ENCODE measurements at regions not wholly inside any gene's neighbourhood (a gene's known extent, or its start where the extent isn't known, plus 50 kb on each side); places are given as distances from the start of the nearest gene placed in this dataset.

GRCh38 chr14:87000081-87000480 lies 992.9 kb downstream of the GALC start:
- H3K9me3 ChIP-seq (ENCODE audit: control insufficient read depth, insufficient read depth, low read length), result no peaks in the 10 kb centered on the region
- intact Hi-C loops (cut with micrococcal nuclease), result no loop called here
- Mint-ChIP-seq H3K27ac (no peak overlapping the region), H3K4me1 (no peaks in the 10 kb centered on the region), H3K36me3 (no peaks in the 10 kb centered on the region), H3K27me3 (ENCODE audit: low read depth in 2 of 2) (no peaks in the 10 kb centered on the region), H3K9me3 (peaks cover 4 to 9% of the 10 kb centered on the region in 2 donors), H3K4me3 (no peak overlapping the region)
- no peak overlapping the region for H3K27ac ChIP-seq (ENCODE audit: low read length)
- DNase-seq (no peak), ATAC-seq (no peak)
- H3K27me3 ChIP-seq (ENCODE audit: control insufficient read depth, insufficient read depth, low read length), result no peaks in the 10 kb centered on the region
- no peaks in the 10 kb centered on the region for H3K4me1 ChIP-seq (ENCODE audit: control insufficient read depth, insufficient read depth, low read length)
- no peaks in the 10 kb centered on the region for H3K36me3 ChIP-seq (ENCODE audit: control insufficient read depth, insufficient read depth, low read length)
- 82% methylated on average over 4 of the region's 4 CpGs for WGBS (ENCODE audit: insufficient coverage)
- TF ChIP-seq, protein P1, sequence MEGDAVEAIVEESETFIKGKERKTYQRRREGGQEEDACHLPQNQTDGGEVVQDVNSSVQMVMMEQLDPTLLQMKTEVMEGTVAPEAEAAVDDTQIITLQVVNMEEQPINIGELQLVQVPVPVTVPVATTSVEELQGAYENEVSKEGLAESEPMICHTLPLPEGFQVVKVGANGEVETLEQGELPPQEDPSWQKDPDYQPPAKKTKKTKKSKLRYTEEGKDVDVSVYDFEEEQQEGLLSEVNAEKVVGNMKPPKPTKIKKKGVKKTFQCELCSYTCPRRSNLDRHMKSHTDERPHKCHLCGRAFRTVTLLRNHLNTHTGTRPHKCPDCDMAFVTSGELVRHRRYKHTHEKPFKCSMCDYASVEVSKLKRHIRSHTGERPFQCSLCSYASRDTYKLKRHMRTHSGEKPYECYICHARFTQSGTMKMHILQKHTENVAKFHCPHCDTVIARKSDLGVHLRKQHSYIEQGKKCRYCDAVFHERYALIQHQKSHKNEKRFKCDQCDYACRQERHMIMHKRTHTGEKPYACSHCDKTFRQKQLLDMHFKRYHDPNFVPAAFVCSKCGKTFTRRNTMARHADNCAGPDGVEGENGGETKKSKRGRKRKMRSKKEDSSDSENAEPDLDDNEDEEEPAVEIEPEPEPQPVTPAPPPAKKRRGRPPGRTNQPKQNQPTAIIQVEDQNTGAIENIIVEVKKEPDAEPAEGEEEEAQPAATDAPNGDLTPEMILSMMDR (IDR thresholded peaks at IDR 0.05), result no peak
- no peak overlapping the region for H3K4me3 ChIP-seq (ENCODE audit: low read length)

- WGBS (ENCODE audit: insufficient coverage), result 95% methylated on average over 3 of the region's 3 CpGs
- no peaks in the 10 kb centered on the region for H3K9me3 ChIP-seq (ENCODE audit: control insufficient read depth, insufficient read depth, low read length)
- TF ChIP-seq, protein P1 (IDR thresholded peaks at IDR 0.05), result no peak
- ATAC-seq (no peak), DNase-seq (no peak)
- Mint-ChIP-seq H3K4me3 (no peak overlapping the region), H3K9me3 (peaks cover 5 to 7% of the 10 kb centered on the region in 2 donors), H3K27me3 (ENCODE audit: low read depth in 2 of 2) (no peaks in the 10 kb centered on the region), H3K36me3 (no peaks in the 10 kb centered on the region), H3K27ac (no peak overlapping the region), H3K4me1 (no peaks in the 10 kb centered on the region)
- intact Hi-C loops (cut with micrococcal nuclease), result no loop called here
- no peak overlapping the region for H3K27ac ChIP-seq (ENCODE audit: low read length)
- no peaks in the 10 kb centered on the region for H3K27me3 ChIP-seq (ENCODE audit: control insufficient read depth, insufficient read depth, low read length)
- H3K4me1 ChIP-seq (ENCODE audit: control insufficient read depth, insufficient read depth, low read length), result no peaks in the 10 kb centered on the region
- no peaks in the 10 kb centered on the region for H3K36me3 ChIP-seq (ENCODE audit: control insufficient read depth, insufficient read depth, low read length)
- no peak overlapping the region for H3K4me3 ChIP-seq (ENCODE audit: low read length)
These were observed 993.9 kb downstream of the GALC start for GRCh38 chr14:86999036-86999435.

DNA sequence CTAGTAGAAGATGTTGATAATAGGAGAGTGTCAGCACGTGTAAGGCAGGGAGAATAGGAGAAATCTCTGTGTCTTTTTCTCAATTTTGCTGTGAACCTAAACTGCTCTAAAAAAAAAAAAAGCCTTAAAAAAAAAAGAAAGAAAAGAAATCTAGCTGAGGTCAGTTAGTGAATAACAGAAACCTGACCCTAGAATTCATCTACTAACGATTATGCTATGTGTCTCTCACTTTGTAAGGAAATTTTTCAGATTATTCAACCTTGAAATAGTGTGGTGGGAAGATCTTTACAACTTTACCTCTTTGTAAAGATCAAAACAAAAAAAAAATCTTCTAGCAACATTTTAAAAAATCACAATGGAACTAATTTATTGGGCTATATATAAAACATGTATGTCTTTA lies 995.7 kb downstream of the GALC start:
- Histone ChIP-seq H3K9me3 (ENCODE audit: control insufficient read depth, insufficient read depth, low read length) (no peaks in the 10 kb centered on the region), H3K27ac (ENCODE audit: low read length) (no peak overlapping the region), H3K4me1 (ENCODE audit: control insufficient read depth, insufficient read depth, low read length) (no peaks in the 10 kb centered on the region), H3K36me3 (ENCODE audit: control insufficient read depth, insufficient read depth, low read length) (no peaks in the 10 kb centered on the region), H3K4me3 (ENCODE audit: low read length) (no peak overlapping the region), H3K27me3 (ENCODE audit: control insufficient read depth, insufficient read depth, low read length) (no peaks in the 10 kb centered on the region)
- Mint-ChIP-seq H3K9me3 (peaks cover 0 to 5% of the 10 kb centered on the region in 2 donors), H3K4me3 (no peak overlapping the region), H3K36me3 (no peaks in the 10 kb centered on the region), H3K4me1 (no peaks in the 10 kb centered on the region), H3K27me3 (ENCODE audit: low read depth in 2 of 2) (no peaks in the 10 kb centered on the region), H3K27ac (no peak overlapping the region)
- no peak for DNase-seq
- intact Hi-C loops (cut with micrococcal nuclease), result no loop called here
- no peak for ATAC-seq
- no CpG with 5 or more reads among the region's 2 CpGs for WGBS (ENCODE audit: insufficient coverage)
- TF ChIP-seq, protein P1 (IDR thresholded peaks at IDR 0.05), result no peak

GRCh38 chr14:86990396-86990795 lies 1002.6 kb downstream of the GALC start:
- no peak overlapping the region for H3K27ac Mint-ChIP-seq
- no peak overlapping the region for H3K4me3 Mint-ChIP-seq
- no peaks in the 10 kb centered on the region for H3K4me1 Mint-ChIP-seq
- H3K9me3 ChIP-seq (ENCODE audit: control insufficient read depth, insufficient read depth, low read length), result no peaks in the 10 kb centered on the region
- TF ChIP-seq, protein P1 (IDR thresholded peaks at IDR 0.05), result no peak
- H3K27me3 ChIP-seq (ENCODE audit: control insufficient read depth, insufficient read depth, low read length), result no peaks in the 10 kb centered on the region
- WGBS (ENCODE audit: insufficient coverage), result 75% methylated on average over 2 of the region's 2 CpGs
- H3K36me3 Mint-ChIP-seq, result no peaks in the 10 kb centered on the region
- DNase-seq (no peak), ATAC-seq (no peak)
- intact Hi-C loops (cut with micrococcal nuclease), result no loop called here
- H3K36me3 ChIP-seq (ENCODE audit: control insufficient read depth, insufficient read depth, low read length), result no peaks in the 10 kb centered on the region
- H3K4me1 ChIP-seq (ENCODE audit: control insufficient read depth, insufficient read depth, low read length), result no peaks in the 10 kb centered on the region
- H3K4me3 ChIP-seq (ENCODE audit: low read length), result no peak overlapping the region
- no peaks in the 10 kb centered on the region for H3K27me3 Mint-ChIP-seq (ENCODE audit: low read depth in 2 of 2)
- H3K9me3 Mint-ChIP-seq, result peaks cover 7% of the 10 kb centered on the region in 2 donors
- H3K27ac ChIP-seq (ENCODE audit: low read length), result no peak overlapping the region
